ENCODE measurements at regions not wholly inside any gene's neighbourhood (a gene's known extent, or its start where the extent isn't known, plus 50 kb on each side); places are given as distances from the start of the nearest gene placed in this dataset.
"Not testable (repeated sequence)": the region's sequence is repeated elsewhere in the genome, so short reads cannot be mapped to it uniquely, and the experiment has no call there.

DNA sequence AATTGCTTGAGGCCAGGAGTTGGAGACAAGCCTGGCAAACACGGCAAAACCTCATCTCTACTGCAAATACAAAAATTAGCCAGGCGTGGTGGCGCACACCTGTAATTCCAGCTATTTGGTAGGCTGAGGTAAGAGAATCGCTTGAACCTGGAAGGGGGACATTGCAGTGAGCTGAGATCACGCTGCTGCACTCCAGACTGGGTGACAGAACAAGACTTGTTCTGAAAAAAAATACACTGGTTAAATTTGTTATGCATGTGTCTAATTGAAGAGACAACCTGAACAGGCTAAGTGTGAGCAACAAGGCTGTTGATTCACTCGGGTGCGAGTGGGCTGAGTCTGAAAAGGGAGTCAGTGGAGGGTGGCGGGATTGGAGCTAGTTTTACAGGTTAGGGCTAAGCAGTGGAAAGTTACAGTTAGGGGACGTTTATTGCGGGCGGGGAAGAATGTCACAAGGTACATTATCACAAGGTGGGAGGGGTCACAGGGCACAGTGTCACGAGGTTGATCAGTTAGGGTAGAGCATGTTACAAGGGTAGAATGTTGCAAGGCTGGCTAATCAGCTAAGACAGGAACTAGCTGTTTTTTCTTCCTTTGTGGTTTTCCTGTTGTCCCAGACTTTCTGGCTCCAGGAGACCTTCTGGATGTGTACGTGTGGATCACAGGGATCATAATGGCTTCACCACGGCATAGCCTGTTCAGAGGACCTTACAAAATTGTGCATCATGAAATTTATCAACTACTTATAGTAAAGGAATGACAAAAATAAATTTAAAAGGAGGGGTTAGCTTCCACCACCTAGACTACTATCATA lies 115.8 kb downstream of the NAA11 start:
- CTCF ChIA-PET = no interaction called here
- POLR2A ChIA-PET = no interaction called here
- no peak overlapping the region for H3K27ac Mint-ChIP-seq
- no peaks in the 10 kb centered on the region for H3K9me3 Mint-ChIP-seq
- no peak overlapping the region for H3K4me3 Mint-ChIP-seq
- DNase-seq = no peak
- no peaks in the 10 kb centered on the region for H3K36me3 Mint-ChIP-seq (ENCODE audit: low read depth)
- no peaks in the 10 kb centered on the region for H3K27me3 Mint-ChIP-seq
- no peaks in the 10 kb centered on the region for H3K4me1 Mint-ChIP-seq

DNA sequence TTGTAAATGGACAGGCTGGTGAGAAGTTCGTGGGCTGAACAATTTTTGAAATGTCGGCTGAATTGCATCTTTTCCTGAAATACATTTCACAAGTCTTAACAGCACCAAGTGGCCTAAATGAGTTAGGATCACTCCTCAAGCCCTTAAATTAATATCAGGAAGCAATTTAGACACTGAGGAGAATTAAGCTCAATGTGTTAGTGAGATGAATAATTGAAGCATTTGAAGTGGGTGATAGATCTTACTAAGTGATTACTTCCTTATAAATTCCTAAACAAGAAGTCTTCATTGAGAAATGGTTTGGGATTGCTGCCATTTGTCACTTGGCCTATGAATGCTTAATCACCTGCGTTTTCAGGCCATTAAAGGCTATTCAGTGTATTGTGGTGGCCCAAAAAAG lies 116.8 kb downstream of the NAA11 start:
- H3K4me3 Mint-ChIP-seq = no peak overlapping the region
- ChIA-PET CTCF (no interaction called here), POLR2A (no interaction called here)

DNA sequence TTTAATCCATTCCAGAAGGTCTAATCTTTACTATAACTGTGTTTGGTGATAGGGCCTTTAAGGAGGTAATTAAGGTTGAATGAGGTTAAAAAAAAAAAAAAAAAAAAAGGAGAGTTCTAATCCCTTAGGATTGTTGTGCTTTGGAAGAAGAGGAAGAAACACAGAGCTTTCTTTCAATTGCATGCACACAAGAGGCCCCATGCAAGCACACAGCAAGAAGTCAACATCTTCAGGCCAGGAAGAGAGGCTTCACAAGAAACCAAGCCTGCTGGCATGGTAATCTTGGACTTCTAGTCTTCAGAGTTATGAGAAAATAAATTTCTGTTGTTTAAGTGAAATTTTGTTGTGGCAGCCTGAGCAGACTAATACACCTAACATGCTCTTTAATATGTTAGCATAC lies 118.6 kb downstream of the NAA11 start:
- H3K4me1 Mint-ChIP-seq = no peaks in the 10 kb centered on the region
- H3K27me3 Mint-ChIP-seq = no peaks in the 10 kb centered on the region
- no peak for DNase-seq
- CTCF ChIA-PET = no interaction called here
- no peak overlapping the region for H3K27ac Mint-ChIP-seq
- H3K4me3 Mint-ChIP-seq = no peak overlapping the region
- POLR2A ChIA-PET = no interaction called here
- H3K36me3 Mint-ChIP-seq (ENCODE audit: low read depth) = no peaks in the 10 kb centered on the region
- no peaks in the 10 kb centered on the region for H3K9me3 Mint-ChIP-seq

More for the DNA sequence above, 116.8 kb downstream of the NAA11 start:
- H3K27me3 Mint-ChIP-seq = no peaks in the 10 kb centered on the region
- no peak overlapping the region for H3K27ac Mint-ChIP-seq
- no peaks in the 10 kb centered on the region for H3K9me3 Mint-ChIP-seq
- no peaks in the 10 kb centered on the region for H3K4me1 Mint-ChIP-seq
- H3K36me3 Mint-ChIP-seq (ENCODE audit: low read depth) = no peaks in the 10 kb centered on the region
- DNase-seq = no peak

DNA sequence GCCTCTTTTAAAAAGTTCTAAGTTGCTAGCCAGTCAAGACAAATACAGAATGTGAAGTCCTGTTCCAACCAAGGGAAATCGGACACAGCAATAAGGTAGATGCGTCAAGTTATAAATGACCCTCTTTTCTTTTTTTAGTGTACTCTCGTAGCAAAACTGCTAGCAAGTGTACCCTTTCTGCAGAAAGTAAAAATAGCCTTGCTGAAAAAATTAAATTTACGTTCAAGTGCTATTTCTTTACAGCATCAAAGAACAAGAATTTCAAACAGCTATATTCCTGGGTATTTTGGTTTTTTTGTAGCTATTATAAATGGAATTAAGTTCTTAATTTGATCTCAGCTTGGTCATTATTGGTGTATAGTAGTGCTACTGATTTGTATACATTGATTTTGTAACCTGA lies 119.2 kb downstream of the NAA11 start:
- ChIA-PET CTCF (no interaction called here), POLR2A (no interaction called here)
- Mint-ChIP-seq H3K36me3 (ENCODE audit: low read depth) (no peaks in the 10 kb centered on the region), H3K27me3 (no peaks in the 10 kb centered on the region), H3K4me3 (no peak overlapping the region), H3K9me3 (no peaks in the 10 kb centered on the region), H3K27ac (no peak overlapping the region), H3K4me1 (no peaks in the 10 kb centered on the region)
- no peak for DNase-seq

DNA sequence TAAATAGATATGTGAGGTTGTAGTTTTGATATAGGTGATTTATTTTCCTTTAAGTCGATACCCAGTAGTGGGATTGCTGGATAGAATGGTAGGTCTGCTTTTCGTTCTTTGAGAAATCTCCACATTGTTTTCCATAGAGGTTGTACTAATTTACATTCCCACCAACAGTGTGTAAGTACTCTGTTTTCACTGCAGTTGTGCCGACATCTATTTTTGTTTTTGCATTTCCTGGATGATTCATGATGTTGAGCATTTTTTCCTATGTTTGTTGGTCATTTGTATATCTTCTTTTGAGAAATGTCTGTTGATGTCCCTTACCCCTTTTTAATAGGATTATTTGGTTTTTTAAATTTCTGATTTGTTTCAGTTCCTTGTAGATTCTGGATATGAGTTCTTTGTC lies 120.7 kb downstream of the NAA11 start:
- no peak overlapping the region for H3K27ac Mint-ChIP-seq
- no peaks in the 10 kb centered on the region for H3K9me3 Mint-ChIP-seq
- no peak overlapping the region for H3K4me3 Mint-ChIP-seq
- H3K4me1 Mint-ChIP-seq = no peaks in the 10 kb centered on the region
- POLR2A ChIA-PET = no interaction called here
- H3K36me3 Mint-ChIP-seq (ENCODE audit: low read depth) = no peaks in the 10 kb centered on the region
- CTCF ChIA-PET = no interaction called here
- no peaks in the 10 kb centered on the region for H3K27me3 Mint-ChIP-seq
- DNase-seq = no peak

DNA sequence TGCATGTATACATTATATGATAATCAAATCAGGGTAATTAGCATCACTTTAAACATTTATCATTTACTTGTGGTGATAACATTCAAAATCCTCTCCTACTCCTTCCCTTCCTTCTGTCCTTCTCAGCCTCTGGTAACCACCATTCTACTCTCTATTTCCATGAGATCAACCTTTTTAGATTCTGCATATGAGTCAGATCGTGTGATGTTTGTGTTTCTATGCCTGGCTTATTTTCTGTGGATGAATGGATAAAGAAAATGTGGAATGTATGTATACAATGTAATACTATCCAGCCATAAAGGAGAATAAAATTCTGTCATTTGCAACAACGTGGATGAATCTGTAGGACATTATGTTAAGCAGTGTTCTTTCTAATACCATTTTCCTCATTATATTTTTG lies 123.9 kb downstream of the NAA11 start:
- Mint-ChIP-seq H3K36me3 (ENCODE audit: low read depth) (no peaks in the 10 kb centered on the region), H3K9me3 (no peaks in the 10 kb centered on the region), H3K27me3 (no peaks in the 10 kb centered on the region), H3K4me1 (no peaks in the 10 kb centered on the region), H3K27ac (no peak overlapping the region), H3K4me3 (no peak overlapping the region)
- CTCF ChIA-PET = no interaction called here
- POLR2A ChIA-PET = no interaction called here
- DNase-seq = no peak

DNA sequence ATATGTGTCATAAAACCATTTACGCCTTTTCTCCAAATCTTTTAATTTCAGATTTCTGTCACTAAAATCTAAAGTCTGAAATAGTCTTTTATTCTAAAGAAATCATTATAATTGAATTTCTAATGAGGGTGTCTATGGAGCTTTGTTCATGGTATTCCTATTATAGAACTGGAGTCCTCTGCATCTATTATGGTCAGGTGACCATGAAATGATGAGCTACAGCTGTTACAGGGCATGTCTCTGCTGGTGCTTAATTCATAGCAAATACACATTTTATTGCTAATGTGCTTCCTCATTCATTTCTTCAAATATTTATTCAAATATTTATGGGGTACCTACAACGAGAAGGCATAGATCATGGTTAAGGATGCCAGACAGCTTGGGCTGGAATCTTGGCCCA lies 126.1 kb downstream of the NAA11 start:
- Mint-ChIP-seq H3K36me3 (ENCODE audit: low read depth) (no peaks in the 10 kb centered on the region), H3K4me1 (no peaks in the 10 kb centered on the region), H3K27me3 (no peaks in the 10 kb centered on the region), H3K9me3 (no peaks in the 10 kb centered on the region), H3K27ac (no peak overlapping the region), H3K4me3 (no peak overlapping the region)
- no peak for DNase-seq
- POLR2A ChIA-PET = no interaction called here
- CTCF ChIA-PET = no interaction called here

DNA sequence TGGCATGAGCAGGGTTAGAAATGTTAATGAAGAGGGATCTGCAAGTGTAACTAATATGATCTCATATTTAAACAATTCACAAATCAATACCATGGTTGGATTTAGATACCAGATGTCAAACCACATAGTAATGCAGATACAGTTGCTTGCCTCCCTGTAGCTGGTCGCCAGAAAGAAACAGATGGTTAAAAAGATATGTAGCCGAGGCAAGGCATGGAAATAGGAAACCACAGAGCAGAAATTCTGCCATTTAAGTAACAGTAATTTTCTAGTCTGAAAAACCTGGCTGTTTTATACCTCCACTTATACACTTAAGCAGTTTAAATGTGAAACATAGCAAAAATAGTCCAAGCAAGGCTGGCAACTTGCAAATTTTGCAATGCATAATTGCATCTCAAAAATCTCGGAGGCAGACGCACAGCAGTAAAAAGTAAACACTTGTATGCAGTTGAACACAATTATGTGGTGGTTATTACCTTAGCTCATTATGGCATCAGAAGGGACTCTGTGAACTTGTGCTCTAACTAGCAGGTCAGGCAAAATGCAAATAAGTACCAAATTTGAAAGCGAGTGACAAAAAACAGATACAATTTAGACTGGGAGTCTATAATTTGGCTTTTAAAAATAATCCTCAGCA lies 126.8 kb downstream of the NAA11 start:
- Mint-ChIP-seq H3K27me3 (no peaks in the 10 kb centered on the region), H3K4me3 (no peak overlapping the region), H3K27ac (no peak overlapping the region), H3K9me3 (no peaks in the 10 kb centered on the region), H3K36me3 (ENCODE audit: low read depth) (no peaks in the 10 kb centered on the region), H3K4me1 (no peaks in the 10 kb centered on the region)
- ChIA-PET CTCF (no interaction called here), POLR2A (no interaction called here)
- DNase-seq = no peak

DNA sequence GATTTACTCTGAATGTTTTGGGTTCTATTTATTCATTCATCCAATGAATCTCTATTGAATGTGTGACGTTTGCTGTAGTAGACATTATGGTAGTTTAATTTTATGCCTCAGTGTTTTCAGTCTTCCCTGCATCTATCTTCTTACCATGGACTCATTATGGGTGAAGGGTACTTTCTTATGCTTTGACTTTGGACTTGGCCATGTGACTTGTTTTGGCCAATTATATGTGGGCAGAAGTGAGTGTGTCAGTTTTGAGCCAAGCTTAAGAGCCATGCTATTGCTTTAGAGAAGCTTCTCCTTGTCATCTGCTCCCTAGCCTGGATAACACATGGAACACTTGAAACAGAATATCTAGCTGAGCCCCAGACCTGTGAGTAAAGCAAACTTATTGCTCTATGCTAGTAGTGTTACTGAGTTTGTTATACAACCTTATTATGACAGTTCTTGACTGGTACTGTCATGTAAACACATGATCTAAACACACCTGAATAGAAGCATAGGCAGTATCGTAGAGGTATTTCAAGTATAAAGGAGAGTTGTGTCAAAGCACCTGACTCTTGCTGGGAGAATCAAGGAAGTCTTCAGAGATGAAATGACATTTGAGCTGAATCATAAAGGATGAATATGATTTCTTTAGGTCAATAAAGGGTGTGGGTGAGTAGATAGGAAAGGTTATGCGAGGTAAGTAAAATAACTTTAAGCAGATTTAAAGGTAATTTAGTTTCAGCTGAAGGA lies 128.4 kb downstream of the NAA11 start:
- H3K27me3 Mint-ChIP-seq = no peaks in the 10 kb centered on the region
- CTCF ChIA-PET = no interaction called here
- DNase-seq = no peak
- no peaks in the 10 kb centered on the region for H3K36me3 Mint-ChIP-seq (ENCODE audit: low read depth)
- H3K4me3 Mint-ChIP-seq = no peak overlapping the region
- no peak overlapping the region for H3K27ac Mint-ChIP-seq
- POLR2A ChIA-PET = no interaction called here
- no peaks in the 10 kb centered on the region for H3K4me1 Mint-ChIP-seq
- H3K9me3 Mint-ChIP-seq = no peaks in the 10 kb centered on the region

DNA sequence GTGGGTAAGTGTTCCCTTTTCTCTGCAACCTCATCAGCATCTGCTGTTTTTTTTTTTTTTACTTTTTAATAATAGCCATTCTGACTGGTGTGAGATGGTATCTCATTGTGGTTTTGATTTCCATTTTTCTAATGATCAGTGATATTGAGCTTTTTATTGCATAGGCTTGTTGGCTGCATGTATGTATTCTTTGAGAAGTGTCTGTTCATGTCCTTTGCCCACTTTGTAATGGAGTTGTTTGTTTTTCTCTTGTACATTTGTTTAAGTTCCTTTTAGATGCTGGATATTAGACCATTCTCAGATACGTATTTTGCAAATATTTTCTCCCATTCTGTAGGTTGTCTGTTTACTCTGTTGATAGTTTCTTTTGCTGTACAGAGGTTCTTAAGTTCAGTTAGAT lies 134.6 kb downstream of the NAA11 start:
- CTCF ChIA-PET = not testable (repeated sequence)

DNA sequence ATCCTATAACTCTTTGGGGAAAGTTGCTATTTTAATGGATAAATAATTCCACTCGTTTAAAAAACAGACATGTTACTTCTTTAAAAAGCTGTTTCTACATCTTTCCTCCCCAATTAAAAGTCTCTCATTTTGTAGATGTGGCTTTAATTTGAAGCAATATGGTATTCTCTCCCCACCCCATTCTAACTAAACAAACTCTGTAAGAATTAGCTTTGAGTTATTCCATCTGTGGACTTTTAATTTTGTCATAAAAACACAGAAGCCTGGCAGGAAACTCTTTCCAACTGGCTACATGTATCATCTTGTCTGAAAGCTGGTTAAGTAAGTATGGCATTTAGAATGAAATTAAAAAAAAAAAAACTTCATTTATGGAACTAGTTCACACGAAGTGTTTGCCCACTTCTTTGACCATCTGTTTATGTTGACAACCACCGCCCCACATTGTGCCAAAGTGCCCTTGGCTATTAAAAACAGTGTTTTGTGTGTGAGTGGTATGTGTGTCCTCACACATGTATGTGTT lies 140.3 kb downstream of the NAA11 start:
- no peaks in the 10 kb centered on the region for H3K4me1 Mint-ChIP-seq
- H3K9me3 Mint-ChIP-seq = peaks cover 11% of the 10 kb centered on the region
- H3K27ac Mint-ChIP-seq = no peak overlapping the region
- CTCF ChIA-PET = no interaction called here
- H3K27me3 Mint-ChIP-seq = no peaks in the 10 kb centered on the region
- DNase-seq = no peak
- no peak overlapping the region for H3K4me3 Mint-ChIP-seq
- POLR2A ChIA-PET = no interaction called here
- no peaks in the 10 kb centered on the region for H3K36me3 Mint-ChIP-seq (ENCODE audit: low read depth)

More for the DNA sequence above, 134.6 kb downstream of the NAA11 start:
- POLR2A ChIA-PET; H3K4me3 Mint-ChIP-seq; H3K4me1 Mint-ChIP-seq; H3K27ac Mint-ChIP-seq; H3K36me3 Mint-ChIP-seq (ENCODE audit: low read depth); DNase-seq; H3K27me3 Mint-ChIP-seq: not testable (repeated sequence)
- peaks cover 11% of the 10 kb centered on the region for H3K9me3 Mint-ChIP-seq

DNA sequence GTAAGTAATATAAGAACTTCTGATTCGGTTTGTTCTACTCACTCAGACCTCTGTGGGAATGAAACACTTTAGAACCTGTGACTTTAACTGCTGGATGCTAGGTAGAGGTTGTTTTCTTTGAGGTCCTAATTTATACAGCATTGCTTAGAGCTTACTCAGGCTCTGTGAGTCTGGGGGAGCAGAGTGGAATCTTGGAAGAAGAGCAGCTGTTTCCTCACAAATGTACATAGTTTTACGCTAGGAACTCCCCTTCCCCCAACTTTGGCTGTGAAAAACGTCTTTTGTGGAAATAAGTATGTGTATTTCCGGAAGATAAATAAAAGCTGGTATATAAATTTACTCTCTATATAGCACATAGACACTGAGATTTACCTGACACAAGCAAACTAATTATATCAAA lies 141.4 kb downstream of the NAA11 start:
- Mint-ChIP-seq H3K9me3 (peaks cover 7% of the 10 kb centered on the region), H3K27me3 (no peaks in the 10 kb centered on the region), H3K4me3 (no peak overlapping the region), H3K4me1 (no peaks in the 10 kb centered on the region), H3K27ac (no peak overlapping the region), H3K36me3 (ENCODE audit: low read depth) (no peaks in the 10 kb centered on the region)
- ChIA-PET CTCF (no interaction called here), POLR2A (no interaction called here)
- no peak for DNase-seq

DNA sequence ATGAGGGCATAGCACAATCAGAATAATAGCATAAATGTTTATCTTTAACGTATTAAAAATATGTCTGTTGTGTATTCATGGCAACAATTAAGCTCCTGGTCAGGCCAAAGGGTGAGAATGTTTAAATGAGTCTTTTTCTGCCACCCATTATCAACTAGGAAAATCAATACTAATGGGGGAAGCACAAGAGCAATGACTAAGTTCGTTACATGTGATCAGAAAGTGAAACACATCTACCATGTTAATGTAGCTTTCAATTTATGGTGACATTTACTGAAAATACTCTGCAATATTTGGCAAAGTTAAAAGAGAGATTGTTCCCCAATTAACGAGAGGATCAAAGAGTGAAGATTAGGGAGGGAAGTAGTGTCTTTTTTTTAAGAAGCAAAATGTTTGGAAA lies 143.7 kb downstream of the NAA11 start:
- ChIA-PET POLR2A (no interaction called here), CTCF (no interaction called here)
- Mint-ChIP-seq H3K4me1 (no peaks in the 10 kb centered on the region), H3K9me3 (no peaks in the 10 kb centered on the region), H3K36me3 (ENCODE audit: low read depth) (no peaks in the 10 kb centered on the region), H3K27ac (no peak overlapping the region), H3K4me3 (no peak overlapping the region), H3K27me3 (no peaks in the 10 kb centered on the region)
- no peak for DNase-seq

DNA sequence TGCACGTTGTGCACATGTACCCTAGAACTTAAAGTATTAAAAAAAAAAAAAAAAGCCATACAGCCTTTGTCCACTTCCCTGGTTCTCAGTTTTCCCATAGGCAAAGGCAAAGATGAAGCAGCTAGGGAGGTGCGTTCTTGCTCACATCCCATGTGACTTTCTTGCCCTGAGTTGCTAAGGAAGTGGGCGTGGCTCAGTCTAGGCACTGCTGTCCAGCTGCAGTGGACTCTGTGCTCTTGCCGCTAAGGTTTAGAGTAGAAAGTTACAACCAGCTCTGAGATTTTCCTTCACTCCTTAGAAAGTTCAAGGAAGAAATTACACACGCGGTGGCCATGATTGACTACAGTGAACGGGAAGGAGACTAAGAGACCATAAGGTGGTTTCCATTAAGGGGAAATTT lies 144.7 kb downstream of the NAA11 start:
- CTCF ChIA-PET = no interaction called here
- POLR2A ChIA-PET = no interaction called here
- no peak for DNase-seq
- H3K4me1 Mint-ChIP-seq = no peaks in the 10 kb centered on the region
- H3K27me3 Mint-ChIP-seq = no peaks in the 10 kb centered on the region
- H3K4me3 Mint-ChIP-seq = no peak overlapping the region
- H3K9me3 Mint-ChIP-seq = no peaks in the 10 kb centered on the region
- no peaks in the 10 kb centered on the region for H3K36me3 Mint-ChIP-seq (ENCODE audit: low read depth)
- H3K27ac Mint-ChIP-seq = no peak overlapping the region

Measured in activated CD4-positive, alpha-beta memory T cell treated with anti-CD3 and anti-CD28 coated beads, Interleukin-2, amount 10 ng/mL, durations not matched to agents 7 days and 5 days (primary cell).